ENCODE measurements at regions not wholly inside any gene's neighbourhood (a gene's known extent, or its start where the extent isn't known, plus 50 kb on each side); places are given as distances from the start of the nearest gene placed in this dataset.

GRCh38 chr13:24035411-24035810 lies 125.1 kb upstream of the SPATA13 start:
- Histone ChIP-seq H2AK5ac (ENCODE audit: insufficient read length, low read length) (no peak overlapping the region), H4K8ac (replicated peaks; ENCODE audit: insufficient read length, low read depth, low read length) (no peak overlapping the region), H4K5ac (ENCODE audit: insufficient read length, low read depth, low read length) (no peak overlapping the region), H3K9me3 (ENCODE audit: control insufficient read depth, low read depth, low read length) (no peaks in the 10 kb centered on the region), H2BK120ac (ENCODE audit: low read depth, low read length, poor library complexity, severe bottlenecking) (no peak overlapping the region), H2AFZ (ENCODE audit: low read length) (no peak overlapping the region), H4K20me1 (ENCODE audit: control insufficient read depth, insufficient read depth, insufficient read length) (no peaks in the 10 kb centered on the region), H3K79me1 (ENCODE audit: insufficient read depth, low read depth, low read length, poor library complexity, severe bottlenecking) (no peaks in the 10 kb centered on the region), H3K4me2 (ENCODE audit: insufficient read depth, insufficient read length, low read length) (no peak overlapping the region), H3K27me3 (ENCODE audit: insufficient read depth, low read length) (no peaks in the 10 kb centered on the region), H2BK15ac (ENCODE audit: low read depth, low read length) (no peak overlapping the region), H3K23me2 (ENCODE audit: insufficient read length, low read depth, low read length, poor library complexity, severe bottlenecking) (no peaks in the 10 kb centered on the region), H2BK20ac (ENCODE audit: low read depth, low read length, poor library complexity, severe bottlenecking) (no peak overlapping the region), H3K9ac (ENCODE audit: extremely low read depth, insufficient read length, low read length) (no peak overlapping the region), H3K56ac (ENCODE audit: insufficient read length, low read depth, low read length) (no peak overlapping the region), H2BK12ac (ENCODE audit: insufficient read length, low read depth, low read length) (no peak overlapping the region), H4K91ac (ENCODE audit: insufficient read length, low read depth, low read length) (no peak overlapping the region), H3K27ac (ENCODE audit: insufficient read length, low read depth, low read length) (no peak overlapping the region), H3T11ph (ENCODE audit: low read length) (no peak overlapping the region), H3K18ac (ENCODE audit: insufficient read length, low read depth, low read length) (no peak overlapping the region), H3K4ac (ENCODE audit: low read depth, low read length) (no peak overlapping the region), H3K79me2 (ENCODE audit: insufficient read depth, low read length) (no peaks in the 10 kb centered on the region), H3K14ac (ENCODE audit: insufficient read depth, low read length) (no peak overlapping the region), H3K4me1 (ENCODE audit: insufficient read depth, low read length) (no peaks in the 10 kb centered on the region; the same call in 1 of the 2 replicates), H2BK5ac (ENCODE audit: insufficient read length, low read length) (no peak overlapping the region), H3K23ac (ENCODE audit: insufficient read length, low read depth, low read length) (no peak overlapping the region)
- H3K4me3 Mint-ChIP-seq, result no peak overlapping the region
- no peaks in the 10 kb centered on the region for H3K9me3 Mint-ChIP-seq
- whole genome bisulfite sequencing (ENCODE audit: extremely low coverage, insufficient read length, low lambda C conversion rate), result no CpG with 5 or more reads among the region's 5 CpGs
- H3K27me3 Mint-ChIP-seq (ENCODE audit: low read depth), result peaks cover 40% of the 10 kb centered on the region
- H3K36me3 Mint-ChIP-seq (ENCODE audit: insufficient read depth in 1 of 3, low read depth in 3 of 3), result no peaks in the 10 kb centered on the region
- peaks cover 17 to 21% of the 10 kb centered on the region in 2 experiments for H3K4me1 Mint-ChIP-seq
- no peak for TF ChIP-seq CTCF (conservative IDR thresholded peaks at IDR 0.05)
- no peak overlapping the region for H3K27ac Mint-ChIP-seq
- no peak for DNase-seq
